OCI-LY3 (cell line): ENCODE measurements at regions not wholly inside any gene's neighbourhood (a gene's known extent, or its start where the extent isn't known, plus 50 kb on each side); places are given as distances from the start of the nearest gene placed in this dataset.

ENCODE experiments used
- CTCF ChIP-seq: fragments of 200-600, 300-600 bp; sonication (generic); IDR thresholded peaks from 2 replicates; pipeline ENCODE4 v1.5.1; 2014; ENCODE audit warnings: antibody characterized with exemption, low read length, low read depth
- EZH2phosphoT487 ChIP-seq: fragments of 200-600 bp; shearing (Covaris generic); IDR thresholded peaks from 2 replicates; pipeline ENCODE4 v1.6.1; 2018; ENCODE audit warnings: antibody characterized with exemption, mixed run types, low read depth

- TF ChIP-seq EZH2phosphoT487 (no peak), CTCF (no peak)
Measured at GRCh38 chr10:109587366-109587765, 335.9 kb downstream of the XPNPEP1 start.
